Upper lobe of left lung (tissue), 4 donors: ENCODE measurements at regions not wholly inside any gene's neighbourhood (a gene's known extent, or its start where the extent isn't known, plus 50 kb on each side); places are given as distances from the start of the nearest gene placed in this dataset.

Experiments used
- EP300 ChIP-seq, 4 donors: sonication (generic); formaldehyde crosslinking; IDR thresholded peaks; one replicate each; pipeline ENCODE4 v1.5.1; 2017; ENCODE audit warnings: antibody characterized with exemption in 4 of 4, control low read depth in 2 of 4
- POLR2A ChIP-seq, 4 donors: fragments of 450-650 bp; IDR thresholded peaks; one replicate each; pipeline ENCODE4 v1.5.1; 2016 to 2017; ENCODE audit warnings: antibody characterized with exemption in 4 of 4, mild to moderate bottlenecking in 2 of 4

GRCh38 chr22:49100316-49100715 is 727.4 kb downstream of the BRD1 start:
- TF ChIP-seq EP300 (IDR thresholded peaks at IDR 0.05) (no peak), POLR2A (IDR thresholded peaks at IDR 0.05) (no peak)
